AG04450 (cell line): ENCODE measurements at regions not wholly inside any gene's neighbourhood (a gene's known extent, or its start where the extent isn't known, plus 50 kb on each side); places are given as distances from the start of the nearest gene placed in this dataset.

ENCODE experiments used
- CTCF ChIA-PET: fragments of 300-600, 350-600 bp; formaldehyde crosslinking; extraction: SDS; loops from one replicate; lab custom pipeline; 2022; ENCODE audit warnings: antibody characterized with exemption, inconsistent platforms; lab: Charles Lee
- POLR2A ChIA-PET: fragments of 350-600 bp; formaldehyde crosslinking; extraction: SDS; loops from one replicate; lab custom pipeline; 2021; ENCODE audit warnings: antibody characterized with exemption, inconsistent platforms; lab: Yijun Ruan, JAX
- DNase-seq: peaks from one replicate; pipeline ENCODE4 v3.0.0-alpha.2; 2011; ENCODE audit warnings: low read depth, low spot score
- H3K27ac ChIP-seq: one replicate; pipeline ENCODE4 v1.5.1; 2012; ENCODE audit warnings: low read depth, low read length, control low read depth
- H3K27me3 ChIP-seq: one replicate; pipeline ENCODE4 v1.6.0; 2012; ENCODE audit warnings: low read length; ENCODE audit not compliant: control insufficient read depth, insufficient read depth
- H3K4me3 ChIP-seq: 2 replicates; pipeline ENCODE4 v1.5.1; 2011; ENCODE audit warnings: mild to moderate bottlenecking, low read depth, low read length, control low read depth
- H3K9me3 ChIP-seq: 2 replicates; pipeline ENCODE4 v1.5.1; 2012; ENCODE audit warnings: low read length; ENCODE audit not compliant: control insufficient read depth, insufficient read depth
- CTCF ChIP-seq: IDR thresholded peaks from 2 replicates; pipeline ENCODE4 v1.5.1; 2011; ENCODE audit warnings: low read depth, low read length, control low read depth, inconsistent platforms

GRCh38 chr1:112257043-112257835 lies 138.8 kb upstream of the CTTNBP2NL start:
- POLR2A ChIA-PET = no interaction called here
- CTCF ChIA-PET = interaction anchor here (0.7 kb wide), 1 partner anchor 30 kb away, joined by 4 read pairs; no protein-coding TSS in a partner anchor
- Histone ChIP-seq H3K4me3 (no peak overlapping the region), H3K9me3 (no peaks in the 10 kb centered on the region), H3K27ac (no peak overlapping the region), H3K27me3 (peaks cover 3% of the 10 kb centered on the region)
- TF ChIP-seq CTCF = no peak
- DNase-seq = no peak

- POLR2A ChIA-PET = no interaction called here
- peaks cover 6% of the 10 kb centered on the region for H3K27me3 ChIP-seq
- no peaks in the 10 kb centered on the region for H3K9me3 ChIP-seq
- no peak for DNase-seq
- no peak overlapping the region for H3K4me3 ChIP-seq
- CTCF ChIA-PET = no interaction called here
- no peak overlapping the region for H3K27ac ChIP-seq
- TF ChIP-seq CTCF = no peak
Observed at GRCh38 chr1:112260699-112261098, 135.3 kb upstream of the CTTNBP2NL start.

- POLR2A ChIA-PET = no interaction called here
- H3K27ac ChIP-seq = no peak overlapping the region
- DNase-seq = no peak
- H3K9me3 ChIP-seq = no peaks in the 10 kb centered on the region
- CTCF ChIA-PET = no interaction called here
- TF ChIP-seq CTCF = no peak
- H3K4me3 ChIP-seq = no peak overlapping the region
- H3K27me3 ChIP-seq = peaks cover 6% of the 10 kb centered on the region
Observed at GRCh38 chr1:112262316-112262715, 133.7 kb upstream of the CTTNBP2NL start.

- POLR2A ChIA-PET = no interaction called here
- Histone ChIP-seq H3K27me3 (peaks cover 6% of the 10 kb centered on the region), H3K9me3 (no peaks in the 10 kb centered on the region), H3K4me3 (no peak overlapping the region), H3K27ac (no peak overlapping the region)
- CTCF ChIA-PET = interaction anchor here (0.6 to 1.3 kb wide), 3 partner anchors 36 to 106 kb away, joined by 4 to 6 read pairs (median 5); no protein-coding TSS in a partner anchor
- no peak for TF ChIP-seq CTCF
- no peak for DNase-seq
Observed at GRCh38 chr1:112263042-112263441, 133.0 kb upstream of the CTTNBP2NL start.

GRCh38 chr1:112263453-112263852 lies 132.6 kb upstream of the CTTNBP2NL start:
- DNase-seq = no peak
- ChIA-PET CTCF (interaction anchor here (0.6 to 1.3 kb wide), 4 partner anchors 27 to 106 kb away, joined by 4 to 6 read pairs (median 5); no protein-coding TSS in a partner anchor), POLR2A (no interaction called here)
- Histone ChIP-seq H3K4me3 (no peak overlapping the region), H3K27me3 (peaks cover 3% of the 10 kb centered on the region), H3K27ac (no peak overlapping the region), H3K9me3 (no peaks in the 10 kb centered on the region)
- no peak for TF ChIP-seq CTCF
